ENCODE measurements at regions not wholly inside any gene's neighbourhood (a gene's known extent, or its start where the extent isn't known, plus 50 kb on each side); places are given as distances from the start of the nearest gene placed in this dataset. TPM values are rescaled to one million over a fixed set of nuclear protein-coding genes. Genes with fewer than 3 reads are reported as not detected.

DNA sequence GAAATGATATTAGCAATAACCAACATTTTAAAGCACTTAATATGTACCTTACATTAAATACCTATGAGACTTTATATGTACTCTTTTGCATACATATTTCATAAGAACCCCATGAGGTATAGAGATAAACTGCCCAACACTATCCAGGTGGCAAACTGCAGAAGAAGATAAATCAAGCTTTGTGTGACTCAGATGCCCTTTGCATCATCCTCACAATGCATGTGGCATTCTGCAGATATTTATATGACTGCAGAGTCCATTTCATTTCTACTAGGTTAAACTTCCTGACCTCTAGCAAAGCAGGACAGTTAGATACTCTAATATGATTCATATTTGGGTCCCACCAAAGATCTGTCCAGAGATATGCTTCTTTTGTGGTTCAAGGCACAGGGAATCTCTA lies 85.6 kb upstream of the RASGEF1B start:
- no peak for DNase-seq (ENCODE audit: low spot score)

GRCh38 chr4:81555489-81555888 lies 83.8 kb upstream of the RASGEF1B start:
- DNase-seq (ENCODE audit: low spot score): peak; percentile 22

DNA sequence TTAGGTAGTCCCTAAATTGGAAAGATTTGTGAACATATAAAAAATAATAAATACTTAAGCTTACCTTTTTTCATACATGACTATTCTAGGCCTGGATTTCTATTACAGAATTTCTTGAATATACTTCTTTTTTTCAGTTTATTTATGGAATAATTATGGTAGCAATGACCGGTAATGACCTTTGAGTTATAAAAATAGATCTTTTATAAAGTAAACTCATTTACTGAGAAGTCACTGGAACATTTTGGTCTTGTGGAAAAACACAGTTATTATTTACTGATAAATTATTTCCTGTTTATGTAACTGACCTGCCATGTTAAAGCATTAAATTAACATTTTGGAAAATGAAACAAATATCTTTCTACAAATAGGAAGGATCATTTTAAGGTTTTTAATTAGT lies 80.4 kb upstream of the RASGEF1B start:
- DNase-seq (ENCODE audit: low spot score): no peak

- peak; percentile 16 for DNase-seq (ENCODE audit: low spot score)
Observed at GRCh38 chr4:81550388-81550859, 78.7 kb upstream of the RASGEF1B start.

DNA sequence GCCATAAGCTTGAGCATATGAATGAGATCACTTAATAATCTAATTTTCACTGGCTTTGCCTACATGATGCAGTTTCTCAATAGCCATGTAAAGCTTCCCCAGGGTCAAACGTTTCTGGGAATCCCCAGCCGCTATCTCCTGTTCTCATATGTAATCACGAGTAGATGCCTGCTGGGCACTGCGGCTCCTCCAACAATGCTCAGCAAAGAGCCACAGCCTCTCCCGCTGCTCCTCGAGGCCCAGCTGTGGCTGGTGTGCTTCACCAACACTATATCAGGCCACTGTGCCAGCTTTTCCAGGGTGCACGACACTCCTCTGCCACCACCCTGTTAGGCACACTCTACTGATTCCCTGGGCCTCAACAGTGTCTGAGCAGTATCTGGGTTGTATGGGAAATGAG lies 78.3 kb upstream of the RASGEF1B start:
- no peak for DNase-seq (ENCODE audit: low spot score)

- no peak for DNase-seq (ENCODE audit: low spot score)
Observed at GRCh38 chr4:81546777-81547176, 75.1 kb upstream of the RASGEF1B start.

DNA sequence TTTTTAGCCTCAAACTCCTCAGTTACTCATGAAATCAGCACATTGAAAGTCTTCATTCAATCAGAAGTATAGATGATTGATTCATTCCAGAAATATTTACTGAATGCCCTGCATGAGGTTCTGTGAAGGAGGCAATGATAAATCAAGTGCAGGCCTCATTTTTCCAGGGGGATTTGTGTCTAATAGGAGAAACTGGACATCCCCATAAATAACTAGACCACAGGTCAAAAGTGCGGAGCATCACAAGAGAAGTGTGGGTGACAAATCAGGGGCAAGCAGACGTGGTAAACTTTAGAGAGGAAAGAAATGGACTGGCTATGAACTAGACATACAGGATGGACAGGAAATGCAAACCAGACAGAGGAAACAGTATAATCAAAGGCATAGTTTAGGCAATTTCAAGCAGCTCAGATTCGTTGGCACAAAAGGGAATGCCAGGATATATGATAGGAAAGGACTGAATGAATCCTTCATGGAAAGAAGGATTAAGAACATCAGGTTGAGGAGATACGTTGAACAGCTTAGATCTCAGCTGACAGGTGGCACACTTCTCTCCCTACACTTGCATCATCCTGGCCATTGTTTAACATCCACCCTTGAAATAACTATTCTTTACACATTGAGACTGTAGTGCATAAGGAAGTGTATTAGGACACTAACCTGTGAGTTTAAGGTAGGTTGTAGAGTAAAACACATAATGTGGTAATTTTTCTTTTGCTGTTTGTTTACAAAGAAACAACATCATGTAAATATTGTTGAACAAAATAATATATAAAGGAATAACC lies 69.6 kb upstream of the RASGEF1B start:
- DNase-seq (ENCODE audit: low spot score): peak; percentile 21

DNA sequence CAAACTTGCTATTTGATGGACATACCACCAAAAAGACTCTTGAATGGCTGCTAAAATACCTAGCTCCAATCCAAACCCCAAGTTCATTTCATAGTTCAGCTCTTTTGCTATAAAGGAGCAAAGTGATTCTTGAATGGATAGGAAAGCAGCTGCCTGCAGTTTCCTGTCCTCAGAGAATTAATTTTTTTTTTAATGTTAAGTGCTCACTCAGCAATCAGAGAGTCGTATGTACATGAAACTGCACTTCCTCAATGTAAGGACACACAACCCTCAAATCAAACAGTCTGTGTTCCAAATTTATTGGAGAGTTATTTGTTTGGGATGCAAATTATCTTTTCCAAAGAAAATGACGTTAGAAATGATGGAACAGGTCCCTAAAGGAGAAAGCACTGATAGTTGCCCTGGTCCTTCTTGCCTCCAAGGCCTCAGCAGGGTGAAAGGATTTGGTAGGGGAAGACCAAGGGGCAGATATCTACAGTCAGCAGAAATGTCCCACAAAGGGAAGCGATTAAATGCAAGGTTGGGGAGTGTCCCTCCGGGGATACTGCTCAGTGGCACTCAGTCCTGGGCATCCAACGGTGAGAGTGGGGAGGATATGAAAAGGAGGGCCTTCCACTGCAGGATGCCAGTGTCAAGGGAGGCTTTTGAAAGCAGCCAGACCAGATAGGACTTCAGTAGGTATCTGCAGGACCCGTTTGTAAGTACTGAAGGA lies 67.2 kb upstream of the RASGEF1B start:
- no peak for DNase-seq (ENCODE audit: low spot score)

GRCh38 chr4:81531410-81531809 lies 59.7 kb upstream of the RASGEF1B start:
- DNase-seq (ENCODE audit: low spot score): no peak

GRCh38 chr4:81528979-81529378 lies 57.3 kb upstream of the RASGEF1B start:
- no peak for DNase-seq (ENCODE audit: low spot score)

GRCh38 chr4:81528200-81528599 lies 56.5 kb upstream of the RASGEF1B start:
- no peak for DNase-seq (ENCODE audit: low spot score)

DNA sequence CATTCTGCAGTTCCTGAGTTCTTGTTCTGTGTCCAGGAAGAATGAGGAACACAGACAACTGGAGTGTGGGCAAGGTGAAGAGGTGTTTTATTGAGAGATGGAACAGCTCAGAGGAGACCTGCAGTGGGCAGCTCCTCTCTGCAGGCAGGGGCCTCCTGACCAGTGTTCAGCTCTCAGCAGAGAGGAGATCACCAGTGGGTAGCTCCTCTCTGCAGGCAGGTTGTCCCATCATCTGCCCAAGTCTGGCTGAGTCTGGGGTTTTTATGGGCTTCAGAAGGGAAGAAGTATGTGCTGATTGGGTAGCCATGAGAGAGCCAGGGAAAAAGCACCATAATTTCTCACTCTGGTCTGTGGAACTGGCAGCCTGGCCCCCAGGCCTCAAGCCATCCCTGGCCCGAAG lies 56.0 kb upstream of the RASGEF1B start:
- DNase-seq (ENCODE audit: low spot score): no peak

DNA sequence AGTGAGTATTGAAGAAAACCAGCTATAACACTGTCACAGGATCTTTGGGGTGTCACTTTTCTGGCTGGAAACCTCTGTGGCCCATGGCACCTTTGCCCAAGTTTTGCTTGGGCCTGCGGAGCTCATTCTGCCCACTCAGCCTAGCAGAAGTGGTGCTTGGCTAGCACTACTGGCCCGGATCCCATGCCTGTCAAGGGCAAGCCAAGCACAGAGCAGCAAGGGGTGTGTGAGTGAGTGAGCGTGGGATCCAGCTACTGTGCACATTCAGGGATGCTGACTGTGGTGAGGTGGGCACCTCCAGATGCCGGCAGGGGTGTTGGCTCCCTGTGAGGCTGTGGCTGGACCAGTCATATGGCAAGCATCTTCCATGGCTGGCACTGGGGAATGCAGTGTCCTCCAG lies 55.4 kb upstream of the RASGEF1B start:
- DNase-seq (ENCODE audit: low spot score): no peak

DNA sequence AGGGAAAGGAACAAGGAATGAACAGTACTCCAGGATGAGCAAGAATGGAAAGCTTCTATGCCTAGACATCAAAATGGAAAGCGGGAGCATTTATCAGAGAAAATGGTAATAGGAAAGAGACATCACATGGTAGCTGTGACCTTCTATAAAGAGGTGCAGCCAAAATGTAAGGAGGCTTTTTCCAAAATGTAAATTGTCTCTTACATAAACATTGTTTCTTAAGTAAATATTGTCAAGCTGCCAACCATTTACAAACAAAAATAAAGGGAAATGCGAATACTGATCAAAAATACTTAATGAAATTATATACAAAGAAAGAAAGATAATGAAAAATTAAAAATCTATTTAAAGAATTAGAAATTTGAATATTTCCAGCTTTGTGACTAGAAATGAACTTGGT lies 55.0 kb upstream of the RASGEF1B start:
- no peak for DNase-seq (ENCODE audit: low spot score)

GRCh38 chr4:81523672-81524327 lies 52.1 kb upstream of the RASGEF1B start:
- DNase-seq (ENCODE audit: low spot score): no peak

DNA sequence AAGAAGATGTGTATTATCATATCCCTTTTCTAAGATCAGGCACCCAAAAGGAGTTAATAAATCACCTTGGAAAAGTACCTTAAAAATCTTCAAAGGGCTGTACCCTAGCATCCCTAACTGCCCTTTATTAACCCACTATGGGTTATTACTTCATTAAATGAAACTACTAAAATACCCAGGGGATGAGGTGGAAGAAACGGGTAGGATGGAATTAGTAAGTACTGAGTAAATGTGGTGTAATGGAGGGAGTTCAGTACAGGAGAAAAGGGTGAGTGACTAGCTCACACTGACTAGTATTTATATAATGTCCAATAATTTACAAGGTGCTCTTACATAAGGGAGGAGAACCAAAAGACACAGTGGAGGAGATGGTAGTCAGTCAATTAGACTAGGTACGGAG lies 51.0 kb upstream of the RASGEF1B start:
- no peak for DNase-seq (ENCODE audit: low spot score)

DNA sequence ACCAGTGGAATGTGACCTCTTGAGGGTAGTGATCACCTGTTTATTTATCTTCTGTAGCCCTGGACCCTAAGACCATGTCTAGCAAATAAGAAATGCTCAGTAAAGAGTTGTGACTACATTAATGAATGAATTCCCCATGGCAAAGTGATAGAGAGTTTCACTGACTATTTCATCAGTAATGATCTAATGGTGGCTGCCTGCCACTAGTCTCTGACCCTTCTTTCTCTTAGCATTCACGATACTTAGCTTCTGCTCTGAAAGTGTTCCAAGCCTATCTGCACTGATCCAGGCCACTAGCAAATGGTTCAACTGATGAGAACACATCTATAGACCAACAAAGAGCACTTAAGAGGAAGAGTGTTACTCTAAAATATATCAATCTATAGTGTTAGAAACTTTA lies 50.0 kb upstream of the RASGEF1B start:
- no peak for DNase-seq (ENCODE audit: low spot score)

Small RNAs in the stretch of these regions (small RNA-seq; reads per million reads assigned to genes)
- not detected for gene RF00322
- gene RNU6-499P: not detected
